Loucy (cell line): ENCODE measurements at regions not wholly inside any gene's neighbourhood (a gene's known extent, or its start where the extent isn't known, plus 50 kb on each side); places are given as distances from the start of the nearest gene placed in this dataset.
"Not testable (repeated sequence)": the region's sequence is repeated elsewhere in the genome, so short reads cannot be mapped to it uniquely, and the experiment has no call there.

Source experiments
- H2AFZ ChIP-seq: fragments of 200-600 bp; sonication (generic); 2 replicates; pipeline ENCODE4 v1.6.0; 2016; ENCODE audit warnings: antibody characterized with exemption, mild to moderate bottlenecking, low read length, moderate library complexity
- H3F3A ChIP-seq: fragments of 200-600 bp; 2 replicates; pipeline ENCODE4 v1.6.0; 2016; ENCODE audit warnings: antibody characterized with exemption, low read depth, mild to moderate bottlenecking
- H3K27me3 ChIP-seq: fragments of 200-600 bp; sonication (generic); 2 replicates; pipeline ENCODE4 v1.6.1; 2014; ENCODE audit warnings: low read length, mild to moderate bottlenecking; ENCODE audit not compliant: insufficient read depth, poor library complexity, severe bottlenecking
- H3K36me3 ChIP-seq: fragments of 200-600 bp; sonication (generic); 2 replicates; pipeline ENCODE4 v1.6.1; 2016; ENCODE audit warnings: low read length; ENCODE audit not compliant: insufficient read depth
- H3K4me1 ChIP-seq: fragments of 200-600 bp; sonication (generic); 2 replicates; pipeline ENCODE4 v1.5.1; 2014; ENCODE audit warnings: low read length, mild to moderate bottlenecking; ENCODE audit not compliant: insufficient read depth, poor library complexity, severe bottlenecking
- H3K4me2 ChIP-seq: fragments of 200-600 bp; sonication (generic); 2 replicates; pipeline ENCODE4 v1.6.0; 2014; ENCODE audit warnings: antibody characterized with exemption, low read length, low read depth, mild to moderate bottlenecking; ENCODE audit not compliant: poor library complexity, severe bottlenecking
- H3K4me3 ChIP-seq: fragments of 200-600 bp; sonication (generic); 2 replicates; pipeline ENCODE4 v1.5.1; 2014; ENCODE audit warnings: low read length, mild to moderate bottlenecking, mixed read lengths; ENCODE audit not compliant: poor library complexity, severe bottlenecking
- H3K79me2 ChIP-seq: fragments of 200-600 bp; sonication (generic); 2 replicates; pipeline ENCODE4 v1.6.1; 2014; ENCODE audit warnings: low read length; ENCODE audit not compliant: insufficient read depth
- H3K9ac ChIP-seq: fragments of 200-600 bp; sonication (generic); 2 replicates; pipeline ENCODE4 v1.6.0; 2014; ENCODE audit warnings: mild to moderate bottlenecking, low read depth, low read length, moderate library complexity; ENCODE audit not compliant: poor library complexity, severe bottlenecking
- H3K9me2 ChIP-seq: fragments of 200-600 bp; sonication (generic); replicated peaks from 2 replicates; pipeline ENCODE4 v1.6.1; 2016; ENCODE audit warnings: low read depth, low read length, mixed read lengths
- H3K9me3 ChIP-seq: fragments of 200-600 bp; sonication (generic); 2 replicates; pipeline ENCODE4 v1.6.1; 2014; ENCODE audit warnings: mild to moderate bottlenecking, antibody characterized with exemption, low read length, low read depth; ENCODE audit not compliant: insufficient read depth
- H4K20me1 ChIP-seq: fragments of 200-600 bp; sonication (generic); 2 replicates; pipeline ENCODE4 v1.6.0; 2014; ENCODE audit warnings: antibody characterized with exemption, low read length, mild to moderate bottlenecking; ENCODE audit not compliant: insufficient read depth, poor library complexity, severe bottlenecking
- EZH2phosphoT487 ChIP-seq: fragments of 200-600 bp; IDR thresholded peaks from 2 replicates; pipeline ENCODE4 v1.6.1; 2018; ENCODE audit warnings: antibody characterized with exemption, mild to moderate bottlenecking, moderate library complexity, borderline replicate concordance
- TF ChIP-seq, protein P1 (sequence below): fragments of 200-600 bp; sonication (generic); conservative IDR thresholded peaks from 2 replicates; pipeline ENCODE4 v1.5.1; 2014; ENCODE audit warnings: mild to moderate bottlenecking, antibody characterized with exemption, low read length

DNA sequence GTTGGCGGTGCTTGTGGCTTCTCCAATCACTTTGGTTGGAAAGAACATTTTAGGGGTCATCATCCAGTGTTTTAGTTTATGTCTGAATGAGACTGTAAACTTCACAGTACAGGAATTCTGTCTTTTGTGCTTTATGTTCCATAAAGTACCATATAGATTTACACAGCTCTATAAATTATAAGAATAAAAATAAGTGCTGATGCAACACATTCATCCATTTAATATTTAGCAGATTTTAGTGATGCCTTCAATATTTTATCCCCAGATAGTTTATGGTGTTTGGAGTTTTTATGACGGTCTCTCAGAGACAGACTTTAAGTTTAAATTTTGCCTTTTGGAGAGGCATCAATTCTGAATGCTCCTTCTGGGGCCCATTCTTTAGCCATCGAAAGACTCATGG lies 385.2 kb downstream of the ATP23 start:
- TF ChIP-seq EZH2phosphoT487 = no peak
- TF ChIP-seq, protein P1, sequence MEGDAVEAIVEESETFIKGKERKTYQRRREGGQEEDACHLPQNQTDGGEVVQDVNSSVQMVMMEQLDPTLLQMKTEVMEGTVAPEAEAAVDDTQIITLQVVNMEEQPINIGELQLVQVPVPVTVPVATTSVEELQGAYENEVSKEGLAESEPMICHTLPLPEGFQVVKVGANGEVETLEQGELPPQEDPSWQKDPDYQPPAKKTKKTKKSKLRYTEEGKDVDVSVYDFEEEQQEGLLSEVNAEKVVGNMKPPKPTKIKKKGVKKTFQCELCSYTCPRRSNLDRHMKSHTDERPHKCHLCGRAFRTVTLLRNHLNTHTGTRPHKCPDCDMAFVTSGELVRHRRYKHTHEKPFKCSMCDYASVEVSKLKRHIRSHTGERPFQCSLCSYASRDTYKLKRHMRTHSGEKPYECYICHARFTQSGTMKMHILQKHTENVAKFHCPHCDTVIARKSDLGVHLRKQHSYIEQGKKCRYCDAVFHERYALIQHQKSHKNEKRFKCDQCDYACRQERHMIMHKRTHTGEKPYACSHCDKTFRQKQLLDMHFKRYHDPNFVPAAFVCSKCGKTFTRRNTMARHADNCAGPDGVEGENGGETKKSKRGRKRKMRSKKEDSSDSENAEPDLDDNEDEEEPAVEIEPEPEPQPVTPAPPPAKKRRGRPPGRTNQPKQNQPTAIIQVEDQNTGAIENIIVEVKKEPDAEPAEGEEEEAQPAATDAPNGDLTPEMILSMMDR = no peak
- Histone ChIP-seq H3F3A (no peaks in the 10 kb centered on the region), H3K4me3 (no peak overlapping the region), H4K20me1 (no peaks in the 10 kb centered on the region), H3K27me3 (no peaks in the 10 kb centered on the region), H3K79me2 (no peaks in the 10 kb centered on the region), H3K9me3 (no peaks in the 10 kb centered on the region), H3K4me2 (no peak overlapping the region), H3K4me1 (no peaks in the 10 kb centered on the region), H3K9ac (no peak overlapping the region), H2AFZ (no peak overlapping the region), H3K36me3 (no peaks in the 10 kb centered on the region), H3K9me2 (no peaks in the 10 kb centered on the region)

DNA sequence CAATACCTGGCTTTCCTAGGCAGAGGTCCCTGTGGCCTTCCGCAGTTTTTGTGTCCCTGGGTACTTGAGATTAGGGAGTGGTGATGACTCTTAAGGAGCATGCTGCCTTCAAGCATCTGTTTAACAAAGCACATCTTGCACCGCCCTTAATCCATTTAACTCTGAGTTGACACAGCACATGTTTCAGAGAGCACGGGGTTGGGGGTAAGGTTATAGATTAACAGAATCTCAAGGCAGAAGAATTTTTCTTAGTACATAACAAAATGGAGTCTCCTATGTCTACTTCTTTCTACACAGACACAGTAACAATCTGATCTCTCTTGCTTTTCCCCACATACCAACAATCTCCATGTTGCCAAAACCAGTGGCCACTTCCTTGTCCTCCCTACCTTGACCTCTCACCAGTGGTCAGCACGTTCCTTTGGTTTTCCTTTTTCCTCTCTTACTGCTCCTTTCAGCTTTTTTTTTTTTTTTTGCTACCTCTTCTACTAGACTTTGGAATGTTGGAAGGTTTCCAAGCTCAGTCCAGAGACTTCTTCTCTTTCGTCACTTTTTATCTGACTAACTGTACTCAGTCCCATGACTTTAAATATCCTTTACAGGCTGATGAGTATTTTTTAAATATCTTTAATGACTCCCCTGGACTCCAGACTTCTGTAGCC lies 395.3 kb downstream of the ATP23 start:
- not testable (repeated sequence) for H3K27me3 ChIP-seq, H3K36me3 ChIP-seq, H4K20me1 ChIP-seq, H3K9me2 ChIP-seq, H3K4me3 ChIP-seq, H3K9ac ChIP-seq, H3K4me1 ChIP-seq, H3K79me2 ChIP-seq, H3K9me3 ChIP-seq, H3K4me2 ChIP-seq, H3F3A ChIP-seq, H2AFZ ChIP-seq

DNA sequence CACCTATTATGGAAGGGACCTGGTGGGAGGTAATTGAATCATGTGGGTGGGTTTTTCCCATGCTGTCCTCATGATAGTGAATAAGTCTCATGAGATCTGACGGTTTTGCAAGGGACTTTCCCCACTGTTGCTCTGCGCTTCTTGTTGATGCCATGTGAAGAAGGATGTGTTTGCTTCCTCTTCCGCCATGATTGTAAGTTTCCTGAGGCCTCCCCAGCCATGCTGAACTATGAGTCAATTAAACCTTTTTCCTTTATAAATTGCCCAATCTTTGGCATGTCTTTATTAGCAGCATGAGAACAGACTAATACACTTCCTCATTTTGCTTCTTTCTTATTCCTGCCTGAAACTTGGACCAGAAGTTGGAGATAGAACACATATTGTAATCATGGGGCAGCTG lies 396.2 kb downstream of the ATP23 start:
- H3K9ac ChIP-seq, H3K4me1 ChIP-seq, H2AFZ ChIP-seq, H4K20me1 ChIP-seq, H3K27me3 ChIP-seq, H3K79me2 ChIP-seq, H3K4me2 ChIP-seq, H3F3A ChIP-seq, H3K4me3 ChIP-seq, H3K9me2 ChIP-seq, H3K36me3 ChIP-seq, H3K9me3 ChIP-seq: not testable (repeated sequence)

DNA sequence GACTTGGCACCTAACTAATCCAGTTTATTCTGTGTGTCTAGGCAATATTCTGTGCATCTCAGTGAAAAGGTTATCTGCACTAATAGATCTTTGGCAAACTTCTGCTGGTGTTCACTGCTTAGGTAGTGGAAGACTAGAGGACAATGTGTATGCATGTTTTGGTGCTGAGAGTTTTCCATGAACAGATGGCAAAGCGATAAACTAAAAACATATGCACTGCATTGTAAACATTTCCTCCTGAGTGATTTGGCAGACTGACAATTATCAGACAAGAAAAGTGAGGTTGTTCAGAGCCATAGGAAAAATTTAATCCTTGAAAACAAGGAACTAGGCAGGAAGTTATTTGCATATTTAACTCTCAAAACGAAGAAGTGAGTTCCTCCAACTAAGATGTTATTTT lies 400.4 kb downstream of the ATP23 start:
- Histone ChIP-seq H3K4me1 (no peaks in the 10 kb centered on the region), H3F3A (no peaks in the 10 kb centered on the region), H3K4me3 (no peak overlapping the region), H3K4me2 (no peak overlapping the region), H4K20me1 (no peaks in the 10 kb centered on the region), H3K79me2 (no peaks in the 10 kb centered on the region), H3K36me3 (no peaks in the 10 kb centered on the region), H3K9me3 (no peaks in the 10 kb centered on the region), H3K9ac (no peak overlapping the region), H3K9me2 (no peaks in the 10 kb centered on the region), H3K27me3 (no peaks in the 10 kb centered on the region), H2AFZ (no peak overlapping the region)
- TF ChIP-seq EZH2phosphoT487 = no peak
- TF ChIP-seq, protein P1 = no peak
